SKM-1 treated with dmso at 0.1 percent for 144 hours (cell line): ENCODE measurements at regions not wholly inside any gene's neighbourhood (a gene's known extent, or its start where the extent isn't known, plus 50 kb on each side); places are given as distances from the start of the nearest gene placed in this dataset.

Experiments
- DNase-seq: peaks from one replicate; lab custom pipeline; 2025; ENCODE audit not compliant: unreplicated experiment; lab: John Stamatoyannopoulos, UW

DNA sequence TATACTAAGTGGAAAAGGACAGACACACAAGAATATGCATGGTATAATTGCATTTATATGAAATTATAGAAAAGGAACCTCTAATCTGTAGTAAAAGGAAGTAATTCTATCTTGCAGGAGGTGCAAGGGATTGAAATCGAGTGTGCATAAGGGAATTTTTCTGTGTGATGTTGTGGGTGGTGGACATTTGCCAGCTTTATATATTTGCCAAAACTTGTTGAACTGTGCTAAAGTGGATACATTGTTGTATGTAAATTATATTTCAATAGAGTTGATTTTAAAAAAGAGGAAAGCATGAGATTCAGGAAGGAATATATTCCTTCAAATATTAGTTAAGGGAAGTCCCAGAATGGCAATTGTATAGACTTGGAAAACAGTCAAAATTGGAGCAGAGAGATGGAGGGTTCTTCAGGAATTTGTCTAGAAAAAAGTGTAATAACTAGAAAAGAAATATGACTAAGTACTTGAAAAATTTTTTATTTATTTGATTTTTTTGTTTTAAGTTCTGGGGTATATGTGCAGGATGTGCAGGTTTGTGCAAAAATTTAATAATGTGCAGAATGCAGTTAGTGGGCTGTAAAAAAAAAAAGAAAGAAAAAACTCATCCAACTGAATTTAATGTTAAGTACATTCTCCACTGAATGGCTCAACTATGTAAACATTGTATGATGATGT is 96.1 kb downstream of the ARL4A start:
- DNase-seq: no peak

DNA sequence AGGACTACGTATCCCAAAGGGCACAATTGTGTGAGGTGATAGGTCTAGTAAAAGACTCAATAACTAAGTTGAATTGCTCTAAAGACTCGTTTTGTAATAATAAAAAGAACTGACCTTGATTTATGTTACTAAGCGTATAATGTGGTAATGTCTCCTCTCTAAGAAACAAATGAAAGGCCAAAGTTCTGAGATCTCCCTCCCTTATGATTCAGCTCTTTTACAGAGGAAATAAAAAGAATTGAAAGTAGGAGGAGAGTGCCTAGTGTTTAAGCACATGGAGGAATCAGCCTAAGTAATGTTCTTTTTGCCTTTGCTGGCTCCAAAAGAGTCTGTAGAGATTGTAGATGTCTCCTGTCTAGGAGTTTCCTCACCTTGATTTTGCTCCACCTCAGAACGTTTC is 98.0 kb downstream of the ARL4A start:
- DNase-seq: no peak

DNA sequence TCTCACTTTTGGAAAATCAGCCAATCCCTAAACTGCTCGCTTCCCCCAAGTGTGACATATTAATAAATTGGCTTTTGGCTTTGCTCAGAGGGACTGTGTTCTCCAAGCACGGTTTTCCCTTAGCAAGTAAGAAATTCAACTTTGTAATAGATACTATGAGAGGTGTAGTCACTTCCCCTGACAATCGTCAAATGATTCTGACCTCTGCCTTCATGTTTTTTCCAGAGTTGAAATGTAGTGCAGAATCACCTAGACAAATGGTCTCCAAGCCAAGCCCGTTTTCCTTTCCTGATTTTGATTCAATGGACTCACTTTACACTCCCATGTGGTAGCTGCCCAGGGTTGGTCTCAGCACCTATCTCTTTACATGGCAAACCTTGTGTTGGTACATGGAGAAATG is 99.1 kb downstream of the ARL4A start:
- no peak for DNase-seq

DNA sequence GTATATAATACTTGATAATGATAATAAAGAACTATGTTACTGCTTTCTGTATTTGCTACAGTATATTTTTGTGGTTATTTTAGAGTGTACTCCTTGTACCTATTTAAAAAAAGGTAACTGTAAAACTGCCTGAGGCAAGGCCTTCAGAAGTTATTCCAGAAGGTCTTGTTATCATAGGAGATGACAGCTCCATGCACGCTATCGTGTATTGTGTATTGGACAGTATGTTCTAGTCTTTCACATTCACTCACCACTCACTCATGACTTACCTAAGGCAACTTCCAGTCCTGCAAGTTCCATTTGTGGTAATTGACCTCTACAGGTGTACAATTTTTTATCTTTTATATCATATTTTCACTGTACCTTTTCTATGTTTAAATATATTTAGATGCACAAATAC is 100.7 kb downstream of the ARL4A start:
- no peak for DNase-seq

DNA sequence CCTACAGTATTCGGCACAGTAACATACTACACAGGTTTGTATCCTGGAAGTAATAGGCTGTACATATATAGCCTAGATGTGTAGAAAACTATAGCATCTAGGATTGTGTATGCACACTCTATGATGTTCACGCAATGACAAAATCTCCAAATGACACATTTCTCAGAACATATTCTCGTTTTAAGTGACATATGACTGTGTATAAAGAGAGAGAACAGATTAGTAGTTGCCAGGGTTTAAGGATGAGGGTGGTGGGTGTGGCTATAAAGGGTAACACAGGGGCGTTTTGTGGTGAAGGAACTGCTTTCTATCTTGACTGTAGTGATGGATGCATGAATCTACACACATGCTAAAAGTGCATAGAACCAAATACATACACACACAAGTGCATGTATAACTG is 101.2 kb downstream of the ARL4A start:
- no peak for DNase-seq

DNA sequence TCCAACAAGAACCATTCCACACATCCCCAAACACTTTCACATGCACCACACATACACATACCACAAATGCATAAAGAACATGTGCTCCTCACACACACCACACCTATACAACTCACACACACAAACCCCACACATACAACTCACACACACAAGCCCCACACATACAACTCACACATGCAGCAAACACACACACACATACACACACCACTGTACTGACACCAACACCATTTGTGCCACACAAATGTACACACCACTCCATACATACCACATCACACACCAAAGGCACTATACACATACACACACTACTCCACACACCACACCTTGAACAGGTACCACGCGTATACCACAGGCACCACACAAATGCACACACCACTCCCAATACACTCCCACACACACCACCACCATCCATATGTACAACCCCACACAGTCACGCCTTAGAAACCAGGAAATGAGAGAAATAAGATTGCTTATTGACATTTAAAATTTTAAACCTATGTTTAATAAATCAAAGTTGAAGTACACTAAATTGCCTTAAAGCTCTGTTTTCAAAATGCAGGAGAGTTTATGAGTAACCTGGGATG is 107.4 kb downstream of the ARL4A start:
- no peak for DNase-seq

DNA sequence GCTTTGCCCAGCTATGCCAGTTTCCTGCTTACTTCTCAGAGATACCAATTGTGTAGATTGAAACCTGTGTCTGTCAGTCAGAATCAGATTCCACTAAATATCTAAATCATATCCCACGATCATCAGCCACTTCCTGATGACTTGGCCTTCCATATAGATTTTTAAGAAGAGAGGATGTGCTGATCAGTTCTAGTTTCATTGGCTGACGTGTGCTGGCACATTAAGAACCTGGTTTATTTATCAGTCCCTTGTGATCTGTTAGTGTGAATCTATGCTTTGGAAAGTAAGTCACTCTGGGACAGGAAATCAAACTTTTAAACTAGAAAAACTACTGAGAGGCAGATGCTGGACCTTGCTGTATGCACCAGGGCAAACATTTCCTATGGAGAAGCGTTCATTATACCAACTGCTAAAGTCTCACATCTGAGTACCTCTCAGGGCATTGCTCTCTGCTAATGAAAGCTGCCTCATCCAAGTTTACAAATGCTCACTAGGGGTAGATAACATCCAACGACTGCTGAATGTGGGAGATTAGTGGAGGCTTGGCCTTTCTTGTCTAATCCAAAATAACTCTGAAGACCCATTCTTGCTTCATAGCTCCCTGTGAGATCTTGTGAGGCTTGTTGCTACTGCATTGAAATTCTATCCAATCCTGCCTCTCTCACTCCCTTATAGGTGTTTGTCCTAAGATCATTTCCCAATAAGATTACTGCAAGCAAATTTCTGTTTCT is 109.1 kb downstream of the ARL4A start:
- DNase-seq: no peak

DNA sequence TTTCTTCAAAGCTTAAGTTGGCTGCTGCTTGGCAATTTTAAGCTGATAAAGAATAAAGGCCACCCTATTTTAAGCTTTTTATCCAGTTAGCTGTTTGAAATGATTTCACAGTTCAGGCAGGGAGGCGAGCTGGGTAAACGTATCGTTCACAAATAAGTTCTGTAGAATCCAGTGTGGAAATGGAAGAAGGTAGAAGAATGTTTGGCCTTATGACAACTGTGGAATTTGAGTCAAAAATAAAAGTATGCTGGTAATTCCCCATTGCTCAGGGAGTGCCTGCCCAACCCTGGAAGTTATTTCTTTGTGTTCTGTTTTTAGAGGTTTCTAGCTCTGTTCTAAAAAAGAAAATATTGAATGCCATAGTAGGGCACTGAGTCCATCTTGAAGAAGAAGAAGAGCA is 113.1 kb downstream of the ARL4A start:
- no peak for DNase-seq

DNA sequence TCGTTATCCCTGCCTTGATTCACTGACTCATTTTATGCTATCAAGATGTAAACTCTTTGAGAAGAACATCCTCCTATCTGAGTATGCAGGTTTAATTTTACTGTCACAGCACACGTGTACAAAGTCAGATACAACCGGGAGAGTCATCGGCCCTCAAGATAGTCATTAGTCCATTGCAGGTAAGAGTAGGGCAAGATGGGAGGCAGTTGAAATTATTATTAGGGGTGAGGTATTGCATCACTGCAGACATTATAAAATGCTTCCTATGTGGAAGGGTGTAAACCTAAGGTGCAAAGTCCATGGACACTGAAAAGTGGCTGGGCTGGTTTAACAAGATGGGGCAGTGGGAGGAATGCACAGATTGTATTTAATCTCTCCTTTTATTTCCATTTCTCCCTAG is 113.7 kb downstream of the ARL4A start:
- DNase-seq: no peak

DNA sequence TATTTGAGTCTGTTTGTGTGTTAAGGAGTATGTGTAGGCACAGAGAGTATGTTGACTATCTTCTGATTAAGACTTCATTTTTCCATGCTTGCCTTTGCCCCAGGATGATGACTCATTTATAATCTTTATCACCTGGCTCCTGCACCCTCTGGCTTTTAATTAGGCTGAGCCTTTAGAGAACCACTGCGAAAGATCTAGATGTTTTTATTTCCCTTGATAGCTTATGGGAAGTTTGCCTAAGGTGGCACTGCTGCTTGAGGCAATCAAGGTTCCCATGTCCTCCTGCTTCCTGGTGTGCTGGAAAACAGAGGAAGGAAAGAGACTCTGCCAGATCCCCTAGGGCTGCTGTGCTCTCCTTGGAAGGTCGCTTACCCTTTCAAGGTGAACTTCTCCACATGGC is 114.6 kb downstream of the ARL4A start:
- DNase-seq: no peak

DNA sequence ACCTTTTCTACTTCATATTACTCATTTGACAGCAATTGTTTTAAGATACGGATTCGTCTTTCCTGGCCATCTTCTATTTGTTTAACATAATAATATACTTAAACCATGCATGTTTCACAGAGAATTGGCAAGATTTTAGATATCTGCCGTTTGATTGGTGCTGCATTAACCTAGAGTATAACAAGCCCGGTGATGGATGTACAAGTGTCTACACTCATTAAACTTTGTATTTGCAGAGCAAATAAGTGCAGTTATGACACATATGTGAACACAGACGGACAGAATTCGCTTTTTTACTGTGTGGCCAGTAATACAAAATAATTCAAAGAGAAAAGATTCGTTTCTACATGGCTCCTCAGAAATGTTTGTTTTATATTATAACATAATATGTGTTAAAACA is 116.1 kb downstream of the ARL4A start:
- DNase-seq: no peak

DNA sequence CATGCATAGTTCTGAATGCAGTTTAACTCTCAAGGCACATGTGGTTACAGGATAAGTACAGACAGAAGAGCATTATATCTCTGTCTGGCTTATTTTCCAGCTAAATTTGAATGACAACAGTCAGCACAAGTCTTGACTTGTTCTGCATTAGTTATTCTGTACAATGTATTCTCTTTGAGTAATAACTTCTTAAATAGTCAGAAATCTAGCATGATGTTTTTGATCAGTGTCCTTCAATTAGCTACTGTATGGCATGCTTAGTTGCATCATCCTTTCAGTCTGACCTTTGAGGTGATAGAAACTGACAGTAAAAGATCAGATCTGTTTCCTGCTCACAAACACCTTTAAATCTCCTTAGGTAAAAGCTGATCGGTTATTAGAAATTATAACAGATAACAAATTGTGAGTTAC is 118.1 kb downstream of the ARL4A start:
- no peak for DNase-seq

DNA sequence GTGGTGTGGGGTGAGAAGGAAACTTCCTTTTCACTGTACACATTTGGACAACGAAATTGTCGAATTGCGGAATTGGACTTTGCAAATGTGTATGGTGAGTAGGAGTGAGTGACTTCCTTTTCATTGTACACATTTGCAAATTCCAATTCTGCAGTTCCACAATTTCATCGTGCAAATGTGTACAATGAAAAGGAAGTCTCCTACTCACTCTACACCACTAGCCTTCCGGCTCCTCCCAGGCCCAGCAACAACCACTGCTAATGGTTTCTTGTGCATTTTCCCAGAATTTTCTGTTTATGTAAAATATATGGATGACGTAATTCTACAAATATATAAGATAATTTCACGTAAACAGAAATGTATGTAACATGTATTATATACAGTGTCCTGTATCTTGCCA is 118.5 kb downstream of the ARL4A start:
- DNase-seq: peak; percentile 56

DNA sequence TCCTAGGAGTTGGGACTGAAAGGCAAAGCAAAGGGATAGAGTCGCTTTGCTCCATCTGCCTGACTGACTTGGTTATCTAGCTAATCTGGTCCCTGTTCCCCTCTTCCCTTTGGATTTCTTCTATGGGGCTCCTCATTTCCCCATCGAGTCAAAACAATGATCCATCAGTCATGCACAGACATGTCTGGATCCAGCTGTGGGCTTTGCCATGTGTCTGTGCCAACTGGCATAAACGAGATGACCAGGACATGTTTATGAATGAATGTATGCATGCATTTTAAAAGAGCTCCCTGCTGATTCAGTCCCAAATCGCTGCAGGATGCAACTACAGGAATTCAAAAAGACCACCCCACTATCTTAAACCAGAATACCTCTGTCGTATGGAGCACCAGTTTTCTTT is 122.0 kb downstream of the ARL4A start:
- DNase-seq: no peak

DNA sequence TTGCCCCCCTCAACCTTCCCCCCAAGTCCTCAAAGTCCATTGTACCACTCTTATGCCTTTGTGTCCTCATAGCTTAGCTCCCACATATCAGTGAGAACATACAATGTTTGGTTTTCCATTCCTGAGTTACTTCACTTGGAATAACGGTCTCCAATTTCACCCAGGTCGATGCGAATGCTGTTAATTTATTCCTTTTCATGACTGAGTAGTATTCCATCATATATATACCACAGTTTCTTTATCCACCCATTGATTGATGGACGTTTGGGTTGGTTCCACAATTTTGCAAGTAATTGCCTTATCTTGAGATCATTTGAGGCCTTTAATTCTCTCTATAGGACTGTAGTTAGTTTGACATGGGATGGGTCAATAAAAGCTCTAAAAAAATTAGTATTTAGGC is 124.7 kb downstream of the ARL4A start:
- DNase-seq: no peak

DNA sequence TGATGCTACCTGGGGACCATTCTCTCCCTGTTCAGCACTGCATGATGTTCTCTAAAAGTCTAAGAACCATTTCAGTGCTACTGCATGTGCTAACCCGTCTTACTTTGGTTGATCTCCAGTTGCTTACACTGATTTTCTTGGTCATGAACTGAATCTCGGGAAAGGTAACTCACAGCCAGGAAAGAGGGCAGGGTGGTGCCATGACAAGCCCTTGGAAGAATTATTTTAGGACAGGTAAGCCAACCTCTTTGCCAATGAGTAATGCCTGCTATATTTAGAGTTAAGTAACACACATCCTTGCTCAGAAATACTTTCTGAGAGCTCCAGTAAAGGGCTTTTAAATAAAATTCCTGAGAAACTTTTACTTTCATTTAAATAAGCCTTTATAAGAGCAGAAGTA is 126.7 kb downstream of the ARL4A start:
- no peak for DNase-seq

DNA sequence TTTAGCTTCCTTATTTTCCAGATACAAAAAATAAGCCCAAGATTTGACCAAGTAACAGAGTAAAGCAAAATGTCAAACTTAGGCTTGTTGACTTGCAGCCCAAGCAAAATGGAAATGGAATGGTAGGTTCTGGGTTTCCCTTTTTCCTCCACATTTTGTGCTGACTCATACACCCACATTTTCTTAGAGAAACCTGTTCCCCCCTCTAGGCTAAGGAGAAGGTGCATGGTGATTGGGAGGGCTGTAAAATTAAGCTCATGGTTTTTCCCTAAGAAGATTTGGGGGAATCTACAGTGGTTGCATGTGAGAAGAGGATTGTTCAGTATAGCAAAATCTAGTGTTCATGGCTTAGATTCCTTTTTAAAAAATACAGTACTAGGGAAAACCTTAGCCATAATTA is 127.4 kb downstream of the ARL4A start:
- DNase-seq: no peak

DNA sequence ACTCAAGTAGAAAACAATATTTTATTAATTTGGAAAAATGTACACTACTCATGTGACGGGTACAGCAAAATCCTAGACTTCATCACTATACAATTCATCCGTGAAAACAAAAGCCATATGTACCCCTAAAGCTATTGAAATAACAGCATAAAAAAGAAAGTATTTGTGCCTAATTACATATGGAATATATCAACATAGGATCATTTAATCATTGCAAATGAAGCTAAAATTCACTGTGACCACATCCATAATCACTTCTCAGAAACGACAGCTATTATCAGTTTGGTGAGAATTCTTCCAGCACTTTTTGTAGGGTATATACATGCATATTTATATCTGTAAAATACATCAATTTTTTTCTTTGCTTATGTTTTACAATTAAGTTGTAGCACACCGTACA is 128.0 kb downstream of the ARL4A start:
- no peak for DNase-seq

DNA sequence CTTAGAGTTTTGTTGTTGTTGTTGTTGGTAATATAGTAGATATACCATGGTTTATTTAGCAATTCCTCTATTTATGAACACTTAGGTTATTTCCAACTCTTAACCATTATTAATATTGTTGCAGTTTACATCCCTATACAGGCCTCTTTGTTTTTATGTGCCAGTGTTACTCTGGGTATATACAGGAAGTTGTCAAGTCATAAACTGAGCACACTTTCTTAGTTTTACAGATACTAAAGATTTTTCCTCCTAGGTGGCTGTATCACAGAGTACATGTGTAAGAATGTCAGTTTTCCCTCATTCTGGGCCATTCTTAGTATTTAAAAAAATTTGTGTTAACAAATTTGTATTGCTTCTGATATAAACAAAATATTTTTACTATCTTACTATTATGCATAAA is 128.4 kb downstream of the ARL4A start:
- DNase-seq: no peak

DNA sequence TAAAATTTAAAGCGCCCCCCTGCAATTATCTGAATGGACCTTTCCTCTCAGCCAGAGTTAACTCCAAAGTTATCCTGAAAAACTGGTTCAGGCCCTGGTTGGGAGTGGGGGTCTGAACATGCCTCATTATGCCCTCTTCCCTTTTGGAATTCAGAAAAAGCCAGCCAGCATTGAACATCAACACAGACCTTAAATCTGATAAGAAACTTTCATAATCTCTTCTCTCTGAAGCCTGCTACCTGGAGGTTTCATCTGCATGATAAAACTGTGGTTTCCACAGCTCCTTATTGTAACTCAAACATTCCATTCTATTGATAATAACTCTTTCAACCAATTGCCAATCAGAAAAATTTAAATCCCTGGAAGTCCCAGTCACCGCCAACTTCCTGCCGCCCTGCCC is 133.3 kb downstream of the ARL4A start:
- no peak for DNase-seq

DNA sequence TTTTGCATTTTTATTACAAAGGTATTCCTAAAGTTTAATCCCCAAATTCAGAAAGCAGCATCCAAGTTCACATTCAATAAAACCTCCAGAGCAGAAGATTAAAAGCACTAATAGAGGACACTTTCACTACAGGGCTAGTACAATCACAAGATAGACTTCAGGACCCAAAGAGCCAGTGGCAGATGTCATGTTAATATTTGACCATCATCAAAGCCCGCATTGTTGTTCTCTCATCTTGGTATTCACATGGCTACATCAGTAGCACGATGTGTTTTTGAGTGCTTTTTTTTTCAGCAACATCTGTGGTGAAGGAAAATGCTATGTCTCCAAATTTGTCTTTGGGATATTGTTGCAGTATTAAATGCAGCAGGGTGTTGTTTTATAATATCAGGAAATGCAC is 134.3 kb downstream of the ARL4A start:
- DNase-seq: no peak

DNA sequence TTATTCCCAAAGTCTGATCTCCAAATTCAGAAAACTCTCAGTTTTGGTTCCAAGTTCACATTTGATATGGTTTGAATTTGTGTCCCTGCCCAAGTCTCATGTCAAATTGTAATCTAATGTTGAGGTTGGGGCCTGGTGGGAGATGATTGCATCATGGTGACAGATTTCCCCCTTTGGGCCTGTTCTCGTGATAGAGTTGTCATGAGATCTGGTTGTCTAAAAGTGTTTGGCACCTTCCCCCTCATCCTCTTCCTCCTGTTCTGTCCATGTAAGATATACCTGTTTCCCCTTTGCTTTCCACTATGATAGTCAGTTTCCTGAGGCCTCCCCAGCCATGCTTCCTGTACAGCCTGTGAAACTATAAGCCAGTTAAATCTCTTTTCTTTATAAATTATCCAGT is 138.6 kb downstream of the ARL4A start:
- DNase-seq: no peak
